SU-DHL-6 (cell line): ENCODE measurements at regions not wholly inside any gene's neighbourhood (a gene's known extent, or its start where the extent isn't known, plus 50 kb on each side); places are given as distances from the start of the nearest gene placed in this dataset.

ENCODE experiments used
- H2AFZ ChIP-seq: fragments of 200-600 bp; sonication (generic); 2 replicates; pipeline ENCODE4 v1.6.1; 2014; ENCODE audit warnings: low read depth, mild to moderate bottlenecking, moderate library complexity, mixed read lengths, antibody characterized with exemption, low read length; ENCODE audit not compliant: severe bottlenecking
- H3F3A ChIP-seq: fragments of 200-600 bp; shearing (Covaris generic); 2 replicates; pipeline ENCODE4 v1.6.0; 2016; ENCODE audit warnings: antibody characterized with exemption, mild to moderate bottlenecking; ENCODE audit not compliant: insufficient read depth
- H3K27ac ChIP-seq: fragments of 200-600 bp; sonication (generic); 2 replicates; pipeline ENCODE4 v1.5.1; 2016; ENCODE audit warnings: low read depth, mild to moderate bottlenecking, low read length, moderate library complexity, mixed read lengths
- H3K27me3 ChIP-seq: fragments of 200-600 bp; sonication (generic), shearing (Covaris generic); 2 replicates; pipeline ENCODE4 v1.6.0; 2014; ENCODE audit warnings: mild to moderate bottlenecking, low read length
- H3K36me3 ChIP-seq: fragments of 200-600 bp; sonication (generic); 2 replicates; pipeline ENCODE4 v1.6.1; 2014; ENCODE audit warnings: mild to moderate bottlenecking, low read length, mixed read lengths
- H3K4me2 ChIP-seq: fragments of 300-600, 200-600 bp; shearing (Covaris generic), sonication (generic); 2 replicates; pipeline ENCODE4 v1.6.0; 2014; ENCODE audit warnings: low read length, low read depth, mild to moderate bottlenecking; ENCODE audit not compliant: poor library complexity, severe bottlenecking
- H3K4me3 ChIP-seq: fragments of 200-600 bp; sonication (generic); 2 replicates; pipeline ENCODE4 v1.5.1; 2014; ENCODE audit warnings: antibody characterized with exemption, low read length, mild to moderate bottlenecking, mixed read lengths; ENCODE audit not compliant: insufficient read depth, poor library complexity, severe bottlenecking
- H3K79me2 ChIP-seq: fragments of 200-600 bp; sonication (generic); 2 replicates; pipeline ENCODE4 v1.6.1; 2014; ENCODE audit warnings: mild to moderate bottlenecking, low read length, moderate library complexity; ENCODE audit not compliant: insufficient read depth
- H3K9ac ChIP-seq: fragments of 200-600 bp; sonication (generic); 2 replicates; pipeline ENCODE4 v1.7.0; 2014; ENCODE audit warnings: mild to moderate bottlenecking, low read length
- H3K9me2 ChIP-seq: fragments of 200-600 bp; sonication (generic); replicated peaks from 2 replicates; pipeline ENCODE4 v1.6.1; 2014; ENCODE audit warnings: low read length; ENCODE audit not compliant: insufficient read depth
- H3K9me3 ChIP-seq: fragments of 200-600 bp; sonication (generic); 2 replicates; pipeline ENCODE4 v1.6.1; 2014; ENCODE audit warnings: low read length, mixed read lengths; ENCODE audit not compliant: insufficient read depth
- H4K20me1 ChIP-seq: fragments of 200-600 bp; sonication (generic); 2 replicates; pipeline ENCODE4 v1.6.1; 2014; ENCODE audit warnings: low read depth, mild to moderate bottlenecking, antibody characterized with exemption, low read length, moderate library complexity, mixed read lengths
- EZH2phosphoT487 ChIP-seq: fragments of 200-600 bp; sonication (generic), shearing (Covaris generic); conservative IDR thresholded peaks from 2 replicates; pipeline ENCODE4 v1.6.1; 2018; ENCODE audit warnings: mild to moderate bottlenecking, antibody characterized with exemption, low read length, moderate library complexity, mixed read lengths
- TF ChIP-seq, protein P1 (sequence below): fragments of 200-600 bp; sonication (generic); IDR thresholded peaks from one replicate; pipeline ENCODE4 v1.5.1; 2017; ENCODE audit warnings: antibody characterized with exemption, mild to moderate bottlenecking, low read length, moderate library complexity; ENCODE audit not compliant: insufficient read depth, poor library complexity, severe bottlenecking

- H2AFZ ChIP-seq, result no peak overlapping the region
These were observed 296.4 kb downstream of the TLR4 start for GRCh38 chr9:118000581-118000980.

GRCh38 chr9:118003240-118003639 is 299.0 kb downstream of the TLR4 start:
- Histone ChIP-seq H3K36me3 (no peaks in the 10 kb centered on the region), H4K20me1 (no peaks in the 10 kb centered on the region), H3K9me3 (no peaks in the 10 kb centered on the region; the same call in 1 of the 2 replicates), H3F3A (no peaks in the 10 kb centered on the region), H3K4me3 (no peak overlapping the region), H3K27me3 (no peaks in the 10 kb centered on the region), H3K79me2 (no peaks in the 10 kb centered on the region), H3K4me2 (no peak overlapping the region), H3K27ac (no peak overlapping the region), H3K9me2 (no peaks in the 10 kb centered on the region; the same call in 1 of the 2 replicates), H3K9ac (no peak overlapping the region), H2AFZ (no peak overlapping the region)
- TF ChIP-seq, protein P1, sequence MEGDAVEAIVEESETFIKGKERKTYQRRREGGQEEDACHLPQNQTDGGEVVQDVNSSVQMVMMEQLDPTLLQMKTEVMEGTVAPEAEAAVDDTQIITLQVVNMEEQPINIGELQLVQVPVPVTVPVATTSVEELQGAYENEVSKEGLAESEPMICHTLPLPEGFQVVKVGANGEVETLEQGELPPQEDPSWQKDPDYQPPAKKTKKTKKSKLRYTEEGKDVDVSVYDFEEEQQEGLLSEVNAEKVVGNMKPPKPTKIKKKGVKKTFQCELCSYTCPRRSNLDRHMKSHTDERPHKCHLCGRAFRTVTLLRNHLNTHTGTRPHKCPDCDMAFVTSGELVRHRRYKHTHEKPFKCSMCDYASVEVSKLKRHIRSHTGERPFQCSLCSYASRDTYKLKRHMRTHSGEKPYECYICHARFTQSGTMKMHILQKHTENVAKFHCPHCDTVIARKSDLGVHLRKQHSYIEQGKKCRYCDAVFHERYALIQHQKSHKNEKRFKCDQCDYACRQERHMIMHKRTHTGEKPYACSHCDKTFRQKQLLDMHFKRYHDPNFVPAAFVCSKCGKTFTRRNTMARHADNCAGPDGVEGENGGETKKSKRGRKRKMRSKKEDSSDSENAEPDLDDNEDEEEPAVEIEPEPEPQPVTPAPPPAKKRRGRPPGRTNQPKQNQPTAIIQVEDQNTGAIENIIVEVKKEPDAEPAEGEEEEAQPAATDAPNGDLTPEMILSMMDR, result no peak
- no peak for TF ChIP-seq EZH2phosphoT487

More at GRCh38 chr9:118000581-118000980, 296.4 kb downstream of the TLR4 start:
- no peak overlapping the region for H3K4me3 ChIP-seq
- no peaks in the 10 kb centered on the region for H4K20me1 ChIP-seq
- H3K27me3 ChIP-seq, result no peaks in the 10 kb centered on the region
- no peak overlapping the region for H3K4me2 ChIP-seq
- H3F3A ChIP-seq, result no peaks in the 10 kb centered on the region
- TF ChIP-seq, protein P1, result no peak
- TF ChIP-seq EZH2phosphoT487, result no peak
- H3K9me2 ChIP-seq, result no peaks in the 10 kb centered on the region; the same call in 1 of the 2 replicates
- no peak overlapping the region for H3K9ac ChIP-seq
- H3K27ac ChIP-seq, result no peak overlapping the region
- H3K79me2 ChIP-seq, result no peaks in the 10 kb centered on the region
- no peaks in the 10 kb centered on the region; the same call in 1 of the 2 replicates for H3K9me3 ChIP-seq
- no peaks in the 10 kb centered on the region for H3K36me3 ChIP-seq

DNA sequence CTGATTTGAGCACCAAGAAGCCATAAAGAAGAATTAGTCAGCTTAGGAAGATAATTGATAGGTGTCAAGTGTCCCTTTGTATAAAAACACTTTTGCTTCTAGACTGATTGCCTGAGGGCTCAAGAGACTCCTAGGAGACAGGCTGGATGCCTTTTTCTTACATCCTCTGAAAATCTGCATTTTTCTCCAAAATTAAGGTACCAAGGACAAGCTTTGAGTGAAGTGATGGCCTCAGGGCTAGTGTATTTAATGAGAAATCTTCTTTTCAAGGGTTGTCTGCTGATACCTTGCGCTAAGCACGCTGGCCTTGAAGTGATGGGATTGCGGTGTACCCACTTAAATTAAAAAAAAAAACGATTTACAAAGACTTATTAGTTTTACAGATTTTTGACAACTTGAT is 304.0 kb downstream of the TLR4 start:
- Histone ChIP-seq H3F3A (no peaks in the 10 kb centered on the region), H3K27me3 (no peaks in the 10 kb centered on the region)
- TF ChIP-seq, protein P1, result no peak
- TF ChIP-seq EZH2phosphoT487, result no peak

More for the DNA sequence above, 304.0 kb downstream of the TLR4 start:
- no peaks in the 10 kb centered on the region for H4K20me1 ChIP-seq
- H3K4me2 ChIP-seq, result no peak overlapping the region
- no peak overlapping the region for H3K9ac ChIP-seq
- H3K9me3 ChIP-seq, result no peaks in the 10 kb centered on the region; the same call in 1 of the 2 replicates
- no peak overlapping the region for H2AFZ ChIP-seq
- H3K79me2 ChIP-seq, result no peaks in the 10 kb centered on the region
- no peak overlapping the region for H3K4me3 ChIP-seq
- no peaks in the 10 kb centered on the region for H3K36me3 ChIP-seq
- H3K27ac ChIP-seq, result no peak overlapping the region
- no peaks in the 10 kb centered on the region for H3K9me2 ChIP-seq
